ENCODE measurements at regions not wholly inside any gene's neighbourhood (a gene's known extent, or its start where the extent isn't known, plus 50 kb on each side); places are given as distances from the start of the nearest gene placed in this dataset.

GRCh38 chr6:120627612-120628011, 706.7 kb downstream of the TBC1D32 start:
- DNase-seq (ENCODE audit: low spot score), result no peak

- no peak for DNase-seq (ENCODE audit: low spot score)
Measured at GRCh38 chr6:120622127-120622631, 712.1 kb downstream of the TBC1D32 start.

GRCh38 chr6:120620900-120621299, 713.4 kb downstream of the TBC1D32 start:
- no peak for DNase-seq (ENCODE audit: low spot score)

GRCh38 chr6:120615238-120615637, 719.0 kb downstream of the TBC1D32 start:
- DNase-seq (ENCODE audit: low spot score), result no peak

- no peak for DNase-seq (ENCODE audit: low spot score)
Measured at GRCh38 chr6:120614723-120615122, 719.6 kb downstream of the TBC1D32 start.

GRCh38 chr6:120608826-120609225, 725.5 kb downstream of the TBC1D32 start:
- DNase-seq (ENCODE audit: low spot score), result peak; percentile 10

DNA sequence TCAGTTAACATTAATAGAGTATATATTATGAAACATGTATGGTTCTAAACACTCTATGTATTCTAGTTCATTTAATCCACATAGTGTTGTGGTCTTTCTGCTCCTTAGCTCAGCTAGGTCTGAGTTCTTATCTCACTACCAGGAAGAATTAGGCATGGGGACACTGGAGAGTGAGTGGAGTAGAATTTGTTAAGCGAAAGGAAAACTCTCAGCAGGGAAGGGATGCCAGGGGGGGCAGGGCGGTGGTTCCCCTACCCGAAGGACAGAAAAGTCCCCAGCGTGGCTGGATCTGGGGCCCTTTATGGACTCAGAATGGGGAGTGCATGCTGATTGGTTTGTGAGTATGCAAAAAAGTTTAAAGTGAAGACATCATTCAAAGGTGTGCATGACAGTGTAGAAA, 727.5 kb downstream of the TBC1D32 start:
- no peak for DNase-seq (ENCODE audit: low spot score)

DNA sequence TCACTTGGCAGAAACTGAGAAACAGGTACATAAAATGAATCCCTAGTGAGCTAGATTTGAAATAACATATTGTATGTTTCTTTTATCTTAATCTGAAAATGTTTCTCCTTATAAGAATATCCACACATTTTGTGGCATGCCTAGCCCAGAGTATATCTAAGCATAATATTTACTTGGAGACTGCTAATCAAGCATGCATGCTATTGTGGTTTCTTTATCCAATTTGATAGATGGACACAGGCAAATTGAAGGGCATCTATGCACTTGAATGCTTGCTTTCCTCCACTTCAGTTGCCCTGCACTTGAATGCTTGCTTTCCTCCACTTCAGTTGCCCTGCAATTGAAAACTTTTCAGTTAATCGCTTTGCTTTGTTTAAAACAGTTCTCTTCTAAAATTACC, 729.8 kb downstream of the TBC1D32 start:
- no peak for DNase-seq (ENCODE audit: low spot score)

DNA sequence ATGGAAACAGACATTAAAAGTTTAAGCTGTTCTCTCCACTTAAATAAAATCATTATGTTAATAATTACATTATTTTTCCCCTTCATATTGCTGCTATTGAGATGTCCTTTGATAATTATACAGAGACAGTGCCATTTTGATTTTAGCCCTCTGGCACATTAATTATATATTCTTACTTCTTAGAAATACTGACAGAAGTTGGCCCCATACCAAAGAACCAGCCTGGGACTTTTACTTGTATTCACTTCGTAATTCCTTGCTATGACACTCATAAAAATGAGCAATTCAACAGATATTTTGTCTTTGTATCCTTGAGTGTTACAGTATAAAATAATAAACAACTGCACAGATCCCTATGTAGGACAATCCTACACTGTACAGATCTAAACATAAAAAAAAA, 743.7 kb downstream of the TBC1D32 start:
- DNase-seq (ENCODE audit: low spot score), result no peak

DNA sequence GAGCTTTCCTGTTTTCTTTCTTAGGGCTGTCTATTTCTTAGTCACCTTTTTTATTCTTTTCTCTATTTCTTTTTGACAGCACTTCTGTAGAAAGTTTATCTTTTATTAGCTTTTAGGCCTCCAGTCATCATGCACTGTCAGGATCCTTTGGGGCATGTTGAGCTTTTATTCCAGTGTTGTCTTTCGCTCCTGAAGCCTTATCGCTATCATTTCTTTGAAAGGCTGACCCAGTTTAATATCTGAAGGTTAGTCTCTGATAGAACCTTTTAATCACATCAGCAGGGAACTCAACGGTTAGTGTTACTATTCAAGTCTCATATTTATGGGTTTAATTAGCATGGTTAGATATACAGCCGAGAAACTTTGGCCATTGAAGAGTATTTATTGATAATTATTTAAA, 745.9 kb downstream of the TBC1D32 start:
- DNase-seq (ENCODE audit: low spot score), result no peak

DNA sequence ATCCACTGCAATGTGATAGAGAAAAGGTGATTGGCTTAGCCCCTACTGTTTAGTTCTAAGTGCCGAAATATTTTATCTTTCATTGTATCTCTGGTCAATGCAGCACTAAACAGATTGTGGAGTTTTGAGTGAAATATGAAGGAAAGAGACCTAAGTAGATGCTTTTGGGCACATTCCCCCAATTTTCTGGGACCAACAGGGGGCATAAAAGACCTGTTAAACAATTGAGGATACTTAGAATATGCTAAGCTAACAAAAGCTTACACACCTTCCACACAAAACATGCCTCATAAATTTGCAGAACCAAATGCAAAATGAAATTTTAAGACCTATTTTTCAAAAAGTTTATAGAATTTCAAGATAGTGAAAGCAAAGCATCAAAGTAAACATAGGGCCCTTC, 746.9 kb downstream of the TBC1D32 start:
- DNase-seq (ENCODE audit: low spot score), result no peak

- no peak for DNase-seq (ENCODE audit: low spot score)
Measured at GRCh38 chr6:120584111-120584760, 750.0 kb downstream of the TBC1D32 start.

GRCh38 chr6:120576061-120576460, 758.2 kb downstream of the TBC1D32 start:
- no peak for DNase-seq (ENCODE audit: low spot score)

DNA sequence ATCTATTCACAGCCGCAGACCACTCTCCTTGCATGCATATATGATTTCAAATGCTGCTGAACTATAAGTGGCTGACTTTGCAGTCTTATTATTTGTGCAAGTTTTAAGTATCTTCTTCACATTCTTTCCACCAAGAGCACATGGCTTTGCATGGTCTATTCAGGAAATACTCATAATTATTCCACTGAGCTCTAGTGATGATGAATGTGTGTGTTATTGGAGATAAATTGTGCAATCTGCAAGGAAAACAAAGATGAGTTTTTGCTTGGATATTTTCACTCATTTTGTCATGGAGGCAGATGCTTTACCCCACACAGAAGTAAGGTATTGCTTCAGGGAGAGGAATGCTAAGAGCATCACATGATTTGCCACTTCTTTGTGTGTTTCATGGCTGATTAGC, 764.6 kb downstream of the TBC1D32 start:
- no peak for DNase-seq (ENCODE audit: low spot score)

GRCh38 chr6:120564779-120565178, 769.5 kb downstream of the TBC1D32 start:
- no peak for DNase-seq (ENCODE audit: low spot score)

- no peak for DNase-seq (ENCODE audit: low spot score)
Measured at GRCh38 chr6:120558294-120558693, 776.0 kb downstream of the TBC1D32 start.

GRCh38 chr6:120557554-120557953, 776.7 kb downstream of the TBC1D32 start:
- no peak for DNase-seq (ENCODE audit: low spot score)

GRCh38 chr6:120556491-120556890, 777.8 kb downstream of the TBC1D32 start:
- DNase-seq (ENCODE audit: low spot score), result no peak

DNA sequence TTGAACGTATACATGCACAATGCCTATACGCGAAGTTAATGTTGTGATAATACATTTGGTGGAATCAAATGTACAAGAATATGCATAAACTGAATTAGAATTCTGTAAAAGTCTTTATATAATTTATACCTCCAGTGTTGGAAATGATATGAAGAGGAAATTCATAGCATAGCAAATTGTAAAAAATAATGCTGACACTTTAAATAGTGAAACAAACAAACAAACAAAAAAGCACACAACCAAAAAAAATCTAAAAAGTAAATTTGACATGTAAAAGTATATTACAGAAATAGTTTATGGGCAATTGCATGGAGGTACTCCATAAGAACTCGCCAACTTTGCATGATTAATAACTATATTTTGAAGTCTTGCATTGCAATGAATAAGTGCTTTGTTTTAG, 780.9 kb downstream of the TBC1D32 start:
- DNase-seq (ENCODE audit: low spot score), result no peak

DNA sequence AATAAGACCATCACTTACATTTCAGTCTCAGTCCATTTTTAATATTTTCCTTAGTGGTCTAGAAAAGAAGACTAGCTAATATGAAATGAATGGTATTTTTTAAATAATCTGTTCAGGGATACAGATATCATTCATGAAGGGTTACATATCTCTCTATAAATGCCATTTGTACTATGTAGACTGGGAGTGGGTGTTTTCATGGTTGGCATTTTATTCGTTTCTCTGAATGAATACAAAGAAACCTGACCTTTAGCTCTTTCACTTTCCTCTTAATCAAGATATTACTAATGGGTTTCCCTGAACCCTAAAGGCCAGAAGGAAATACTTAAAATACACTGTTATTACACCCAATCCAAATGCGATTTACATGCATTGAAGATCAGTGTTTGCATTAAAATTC, 788.9 kb downstream of the TBC1D32 start:
- DNase-seq (ENCODE audit: low spot score), result no peak

DNA sequence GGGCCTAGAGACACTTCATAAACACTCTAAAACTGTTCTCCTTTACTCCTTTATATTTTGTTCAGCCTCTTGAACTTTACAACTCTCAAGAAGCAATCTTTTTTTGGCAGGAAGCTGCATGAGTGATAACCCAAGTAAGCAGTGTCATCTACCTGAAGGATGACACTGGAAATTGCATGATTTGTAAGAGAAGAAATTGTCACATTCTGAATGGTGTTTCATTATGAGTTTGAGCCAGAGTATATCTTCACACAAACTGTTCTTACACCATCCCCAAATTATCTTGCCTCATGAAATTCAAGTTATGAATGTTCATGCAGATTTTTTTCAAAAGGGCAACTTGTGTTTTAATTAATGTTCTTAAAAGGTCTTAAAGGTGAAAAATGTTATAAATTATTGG, 799.3 kb downstream of the TBC1D32 start:
- no peak for DNase-seq (ENCODE audit: low spot score)

DNA sequence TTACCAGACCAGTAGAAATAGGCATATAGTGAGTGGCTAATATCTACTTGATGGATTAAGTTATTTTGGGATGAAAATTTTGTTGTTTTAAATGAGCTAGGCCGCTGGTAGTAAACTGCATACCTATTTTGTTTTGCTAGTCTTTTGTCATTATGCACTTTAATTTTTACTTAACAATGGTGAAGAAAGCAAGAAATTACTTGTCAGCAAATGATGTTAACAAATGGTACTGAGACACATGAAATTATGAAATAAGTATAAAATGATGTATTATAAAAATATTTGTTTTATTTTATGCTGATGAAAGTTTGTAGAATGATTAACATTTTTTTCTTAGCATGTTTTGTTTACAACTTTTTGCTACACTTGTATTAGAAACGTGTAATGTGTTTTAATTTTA, 807.7 kb downstream of the TBC1D32 start:
- no peak for DNase-seq (ENCODE audit: low spot score)

GRCh38 chr6:120514544-120514943, 819.7 kb downstream of the TBC1D32 start:
- DNase-seq (ENCODE audit: low spot score), result no peak

DNA sequence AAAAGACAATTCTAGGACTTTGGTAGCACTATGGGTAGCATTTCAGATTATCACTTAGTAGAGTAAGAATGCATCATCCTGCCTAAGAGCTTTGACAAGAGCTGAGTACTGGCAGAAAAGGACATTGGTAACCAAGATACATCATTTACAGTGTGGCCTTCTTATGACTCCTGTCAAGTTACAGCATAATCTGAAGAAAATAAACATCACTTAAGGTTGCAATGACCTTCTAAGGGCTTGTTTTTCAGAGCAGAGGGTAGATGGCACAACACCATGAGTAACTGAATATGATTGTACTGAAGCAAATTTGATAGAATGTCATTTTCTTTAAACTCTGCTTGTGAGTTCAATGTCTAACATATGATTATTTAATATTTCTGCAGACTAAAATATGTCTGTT, 822.6 kb downstream of the TBC1D32 start:
- DNase-seq (ENCODE audit: low spot score), result no peak

Measured in H4 (cell line).